ENCODE measurements at regions not wholly inside any gene's neighbourhood (a gene's known extent, or its start where the extent isn't known, plus 50 kb on each side); places are given as distances from the start of the nearest gene placed in this dataset.

DNA sequence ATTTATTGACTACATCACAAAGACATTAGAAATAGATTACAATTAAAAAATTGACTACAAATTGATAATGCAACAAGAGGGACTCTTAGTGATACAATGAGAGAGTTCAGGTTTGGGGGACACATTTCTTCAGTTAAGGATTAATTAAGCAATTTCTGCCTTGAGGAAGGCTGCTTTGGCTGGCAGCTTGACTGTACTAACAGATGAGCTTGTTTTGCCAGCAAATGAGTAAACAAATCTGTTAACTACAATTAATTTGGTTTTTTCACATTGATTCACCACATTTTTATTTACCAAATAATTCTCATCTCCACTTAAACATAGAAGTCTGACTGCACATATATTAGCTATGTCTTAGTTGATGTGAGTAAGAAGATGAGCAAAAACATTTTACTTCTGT, 183.6 kb upstream of the ZNF385D start (continued):
- TF ChIP-seq, protein P1, sequence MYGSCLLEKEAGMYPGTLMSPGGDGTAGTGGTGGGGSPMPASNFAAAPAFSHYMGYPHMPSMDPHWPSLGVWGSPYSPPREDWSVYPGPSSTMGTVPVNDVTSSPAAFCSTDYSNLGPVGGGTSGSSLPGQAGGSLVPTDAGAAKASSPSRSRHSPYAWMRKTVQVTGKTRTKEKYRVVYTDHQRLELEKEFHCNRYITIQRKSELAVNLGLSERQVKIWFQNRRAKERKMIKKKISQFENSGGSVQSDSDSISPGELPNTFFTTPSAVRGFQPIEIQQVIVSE (CRISPR knock-in tag; IDR thresholded peaks at IDR 0.05; ENCODE audit: borderline replicate concordance): no peak

DNA sequence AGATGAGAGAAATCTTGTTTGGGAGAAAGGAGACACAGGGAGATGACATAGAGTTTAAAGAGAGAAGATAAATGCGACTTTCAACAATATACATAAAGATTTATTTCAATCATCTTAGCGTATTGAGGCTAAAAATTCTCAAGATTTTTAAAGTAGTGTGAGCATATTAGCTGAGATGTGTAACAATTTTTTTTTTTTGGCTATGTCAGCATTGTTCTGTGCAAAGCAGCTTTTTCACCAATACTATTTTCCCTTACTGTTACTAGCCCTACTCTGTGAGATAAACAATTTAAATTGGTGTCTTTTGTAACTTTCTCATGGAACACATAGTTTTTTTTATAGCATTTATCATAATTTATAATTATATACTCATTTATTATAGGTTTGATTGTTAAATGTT, 185.2 kb upstream of the ZNF385D start:
- ATAC-seq (no peak), DNase-seq (ENCODE audit: low spot score) (no peak)
- H3K27ac Mint-ChIP-seq: no peak overlapping the region
- ChIA-PET POLR2A (no interaction called here), CTCF (no interaction called here)
- peaks cover 3% of the 10 kb centered on the region; the same call in 1 of the 2 replicates for H3K4me1 Mint-ChIP-seq
- H3K9me3 Mint-ChIP-seq: peaks cover 4% of the 10 kb centered on the region; the same call in 1 of the 2 replicates
- H3K4me3 Mint-ChIP-seq: no peak overlapping the region
- H3K27me3 Mint-ChIP-seq (ENCODE audit: low read depth): no peaks in the 10 kb centered on the region
- TF ChIP-seq, protein P2, sequence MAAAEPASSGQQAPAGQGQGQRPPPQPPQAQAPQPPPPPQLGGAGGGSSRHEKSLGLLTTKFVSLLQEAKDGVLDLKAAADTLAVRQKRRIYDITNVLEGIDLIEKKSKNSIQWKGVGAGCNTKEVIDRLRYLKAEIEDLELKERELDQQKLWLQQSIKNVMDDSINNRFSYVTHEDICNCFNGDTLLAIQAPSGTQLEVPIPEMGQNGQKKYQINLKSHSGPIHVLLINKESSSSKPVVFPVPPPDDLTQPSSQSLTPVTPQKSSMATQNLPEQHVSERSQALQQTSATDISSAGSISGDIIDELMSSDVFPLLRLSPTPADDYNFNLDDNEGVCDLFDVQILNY (CRISPR knock-in tag; IDR thresholded peaks at IDR 0.05): no peak
- TF ChIP-seq, protein P3, sequence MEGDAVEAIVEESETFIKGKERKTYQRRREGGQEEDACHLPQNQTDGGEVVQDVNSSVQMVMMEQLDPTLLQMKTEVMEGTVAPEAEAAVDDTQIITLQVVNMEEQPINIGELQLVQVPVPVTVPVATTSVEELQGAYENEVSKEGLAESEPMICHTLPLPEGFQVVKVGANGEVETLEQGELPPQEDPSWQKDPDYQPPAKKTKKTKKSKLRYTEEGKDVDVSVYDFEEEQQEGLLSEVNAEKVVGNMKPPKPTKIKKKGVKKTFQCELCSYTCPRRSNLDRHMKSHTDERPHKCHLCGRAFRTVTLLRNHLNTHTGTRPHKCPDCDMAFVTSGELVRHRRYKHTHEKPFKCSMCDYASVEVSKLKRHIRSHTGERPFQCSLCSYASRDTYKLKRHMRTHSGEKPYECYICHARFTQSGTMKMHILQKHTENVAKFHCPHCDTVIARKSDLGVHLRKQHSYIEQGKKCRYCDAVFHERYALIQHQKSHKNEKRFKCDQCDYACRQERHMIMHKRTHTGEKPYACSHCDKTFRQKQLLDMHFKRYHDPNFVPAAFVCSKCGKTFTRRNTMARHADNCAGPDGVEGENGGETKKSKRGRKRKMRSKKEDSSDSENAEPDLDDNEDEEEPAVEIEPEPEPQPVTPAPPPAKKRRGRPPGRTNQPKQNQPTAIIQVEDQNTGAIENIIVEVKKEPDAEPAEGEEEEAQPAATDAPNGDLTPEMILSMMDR (IDR thresholded peaks at IDR 0.05): no peak
- TF ChIP-seq, protein P4, sequence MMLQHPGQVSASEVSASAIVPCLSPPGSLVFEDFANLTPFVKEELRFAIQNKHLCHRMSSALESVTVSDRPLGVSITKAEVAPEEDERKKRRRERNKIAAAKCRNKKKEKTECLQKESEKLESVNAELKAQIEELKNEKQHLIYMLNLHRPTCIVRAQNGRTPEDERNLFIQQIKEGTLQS (CRISPR knock-in tag; conservative IDR thresholded peaks at IDR 0.05): no peak
- TF ChIP-seq, protein P1 (CRISPR knock-in tag; IDR thresholded peaks at IDR 0.05; ENCODE audit: borderline replicate concordance): no peak
- TF ChIP-seq TEAD4 (CRISPR knock-in tag; IDR thresholded peaks at IDR 0.05): no peak
- no peak for TF ChIP-seq TEAD1 (CRISPR knock-in tag; IDR thresholded peaks at IDR 0.05)
- TF ChIP-seq SMAD3 (CRISPR knock-in tag; IDR thresholded peaks at IDR 0.05; ENCODE audit: borderline replicate concordance): no peak
- TF ChIP-seq ZNF416 (CRISPR knock-in tag; IDR thresholded peaks at IDR 0.05): no peak
- no peak for TF ChIP-seq ESRRA (CRISPR knock-in tag; IDR thresholded peaks at IDR 0.05; ENCODE audit: borderline replicate concordance)
- TF ChIP-seq, protein P5, sequence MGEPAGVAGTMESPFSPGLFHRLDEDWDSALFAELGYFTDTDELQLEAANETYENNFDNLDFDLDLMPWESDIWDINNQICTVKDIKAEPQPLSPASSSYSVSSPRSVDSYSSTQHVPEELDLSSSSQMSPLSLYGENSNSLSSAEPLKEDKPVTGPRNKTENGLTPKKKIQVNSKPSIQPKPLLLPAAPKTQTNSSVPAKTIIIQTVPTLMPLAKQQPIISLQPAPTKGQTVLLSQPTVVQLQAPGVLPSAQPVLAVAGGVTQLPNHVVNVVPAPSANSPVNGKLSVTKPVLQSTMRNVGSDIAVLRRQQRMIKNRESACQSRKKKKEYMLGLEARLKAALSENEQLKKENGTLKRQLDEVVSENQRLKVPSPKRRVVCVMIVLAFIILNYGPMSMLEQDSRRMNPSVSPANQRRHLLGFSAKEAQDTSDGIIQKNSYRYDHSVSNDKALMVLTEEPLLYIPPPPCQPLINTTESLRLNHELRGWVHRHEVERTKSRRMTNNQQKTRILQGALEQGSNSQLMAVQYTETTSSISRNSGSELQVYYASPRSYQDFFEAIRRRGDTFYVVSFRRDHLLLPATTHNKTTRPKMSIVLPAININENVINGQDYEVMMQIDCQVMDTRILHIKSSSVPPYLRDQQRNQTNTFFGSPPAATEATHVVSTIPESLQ (CRISPR knock-in tag; IDR thresholded peaks at IDR 0.05): no peak
- no peak for TF ChIP-seq GTF2I (CRISPR knock-in tag; conservative IDR thresholded peaks at IDR 0.05)
- TF ChIP-seq NR3C1 (CRISPR knock-in tag; conservative IDR thresholded peaks at IDR 0.05; ENCODE audit: low read depth): no peak
- TF ChIP-seq RELA (CRISPR knock-in tag; IDR thresholded peaks at IDR 0.05; ENCODE audit: borderline replicate concordance): no peak
- TF ChIP-seq SP1 (CRISPR knock-in tag; conservative IDR thresholded peaks at IDR 0.05): no peak
- TF ChIP-seq GABPB1 (CRISPR knock-in tag; IDR thresholded peaks at IDR 0.05): no peak
- no peak for TF ChIP-seq PRRX2 (CRISPR knock-in tag; IDR thresholded peaks at IDR 0.05)
- no peak for TF ChIP-seq OVOL2 (CRISPR knock-in tag; IDR thresholded peaks at IDR 0.05; ENCODE audit: borderline replicate concordance)
- TF ChIP-seq, protein P6, sequence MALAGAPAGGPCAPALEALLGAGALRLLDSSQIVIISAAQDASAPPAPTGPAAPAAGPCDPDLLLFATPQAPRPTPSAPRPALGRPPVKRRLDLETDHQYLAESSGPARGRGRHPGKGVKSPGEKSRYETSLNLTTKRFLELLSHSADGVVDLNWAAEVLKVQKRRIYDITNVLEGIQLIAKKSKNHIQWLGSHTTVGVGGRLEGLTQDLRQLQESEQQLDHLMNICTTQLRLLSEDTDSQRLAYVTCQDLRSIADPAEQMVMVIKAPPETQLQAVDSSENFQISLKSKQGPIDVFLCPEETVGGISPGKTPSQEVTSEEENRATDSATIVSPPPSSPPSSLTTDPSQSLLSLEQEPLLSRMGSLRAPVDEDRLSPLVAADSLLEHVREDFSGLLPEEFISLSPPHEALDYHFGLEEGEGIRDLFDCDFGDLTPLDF (CRISPR knock-in tag; IDR thresholded peaks at IDR 0.05): no peak
- no peak for TF ChIP-seq ZNF138 (CRISPR knock-in tag; conservative IDR thresholded peaks at IDR 0.05)
- no peaks in the 10 kb centered on the region for H3K36me3 Mint-ChIP-seq

Measured in WTC11 (cell line).